ENCODE measurements at regions not wholly inside any gene's neighbourhood (a gene's known extent, or its start where the extent isn't known, plus 50 kb on each side); places are given as distances from the start of the nearest gene placed in this dataset.
"Not testable (repeated sequence)": the region's sequence is repeated elsewhere in the genome, so short reads cannot be mapped to it uniquely, and the experiment has no call there.

DNA sequence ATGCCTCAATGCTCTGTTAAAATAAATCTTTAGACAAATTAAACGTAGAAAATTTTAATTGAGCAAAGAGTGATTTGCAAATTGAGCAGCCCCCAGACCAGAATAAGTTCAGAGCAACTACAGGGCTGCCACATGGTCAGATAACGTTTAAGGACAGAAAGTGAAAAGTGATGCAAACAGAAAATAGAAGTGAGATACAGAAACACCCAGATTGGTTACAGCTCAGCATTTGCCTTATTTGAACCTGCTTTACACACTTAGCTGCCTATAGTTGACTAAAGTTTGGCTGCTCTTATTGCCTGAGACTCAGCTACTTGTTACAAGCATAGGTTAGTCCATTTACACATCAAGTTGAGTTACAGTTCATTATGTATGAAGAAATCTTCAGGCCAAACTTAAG lies 1800.8 kb upstream of the PCDH10 start:
- TF ChIP-seq, protein P1, sequence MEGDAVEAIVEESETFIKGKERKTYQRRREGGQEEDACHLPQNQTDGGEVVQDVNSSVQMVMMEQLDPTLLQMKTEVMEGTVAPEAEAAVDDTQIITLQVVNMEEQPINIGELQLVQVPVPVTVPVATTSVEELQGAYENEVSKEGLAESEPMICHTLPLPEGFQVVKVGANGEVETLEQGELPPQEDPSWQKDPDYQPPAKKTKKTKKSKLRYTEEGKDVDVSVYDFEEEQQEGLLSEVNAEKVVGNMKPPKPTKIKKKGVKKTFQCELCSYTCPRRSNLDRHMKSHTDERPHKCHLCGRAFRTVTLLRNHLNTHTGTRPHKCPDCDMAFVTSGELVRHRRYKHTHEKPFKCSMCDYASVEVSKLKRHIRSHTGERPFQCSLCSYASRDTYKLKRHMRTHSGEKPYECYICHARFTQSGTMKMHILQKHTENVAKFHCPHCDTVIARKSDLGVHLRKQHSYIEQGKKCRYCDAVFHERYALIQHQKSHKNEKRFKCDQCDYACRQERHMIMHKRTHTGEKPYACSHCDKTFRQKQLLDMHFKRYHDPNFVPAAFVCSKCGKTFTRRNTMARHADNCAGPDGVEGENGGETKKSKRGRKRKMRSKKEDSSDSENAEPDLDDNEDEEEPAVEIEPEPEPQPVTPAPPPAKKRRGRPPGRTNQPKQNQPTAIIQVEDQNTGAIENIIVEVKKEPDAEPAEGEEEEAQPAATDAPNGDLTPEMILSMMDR (IDR thresholded peaks at IDR 0.05; ENCODE audit: low read depth, low read length, missing control alignments), result no peak
- H3K27ac ChIP-seq, result no peak overlapping the region
- no peaks in the 10 kb centered on the region for H3K36me3 ChIP-seq (replicated peaks)
- DNase-seq, result no peak
- H3K27me3 ChIP-seq (replicated peaks), result no peaks in the 10 kb centered on the region
- H3K4me3 ChIP-seq (ENCODE audit: low read depth, low read length), result no peak overlapping the region
- in situ Hi-C loops (cut with HindIII; ENCODE audit: low pct_ligation_motif_present, low sequenced_read_pairs), result no loop called here

DNA sequence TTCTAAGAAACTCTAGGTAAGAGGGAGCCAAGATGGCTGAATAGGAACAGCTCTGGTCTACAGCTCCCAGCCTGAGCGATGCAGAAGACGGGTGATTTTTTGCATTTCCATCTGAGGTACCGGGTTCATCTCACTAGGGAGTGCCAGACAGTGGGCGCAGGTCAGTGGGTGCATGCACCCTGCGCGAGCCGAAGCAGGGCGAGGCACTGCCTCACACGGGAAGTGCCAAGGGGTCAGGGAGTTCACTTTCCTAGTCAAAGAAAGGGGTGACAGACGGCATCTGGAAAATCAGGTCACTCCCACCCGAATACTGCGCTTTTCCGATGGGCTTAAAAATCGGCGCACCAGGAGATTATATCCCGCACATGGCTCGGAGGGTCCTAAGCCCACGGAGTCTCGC lies 1796.7 kb upstream of the PCDH10 start:
- in situ Hi-C loops (cut with HindIII; ENCODE audit: low pct_ligation_motif_present, low sequenced_read_pairs); H3K36me3 ChIP-seq (replicated peaks); DNase-seq; H3K27ac ChIP-seq; H3K4me3 ChIP-seq (ENCODE audit: low read depth, low read length); H3K27me3 ChIP-seq (replicated peaks): not testable (repeated sequence)

DNA sequence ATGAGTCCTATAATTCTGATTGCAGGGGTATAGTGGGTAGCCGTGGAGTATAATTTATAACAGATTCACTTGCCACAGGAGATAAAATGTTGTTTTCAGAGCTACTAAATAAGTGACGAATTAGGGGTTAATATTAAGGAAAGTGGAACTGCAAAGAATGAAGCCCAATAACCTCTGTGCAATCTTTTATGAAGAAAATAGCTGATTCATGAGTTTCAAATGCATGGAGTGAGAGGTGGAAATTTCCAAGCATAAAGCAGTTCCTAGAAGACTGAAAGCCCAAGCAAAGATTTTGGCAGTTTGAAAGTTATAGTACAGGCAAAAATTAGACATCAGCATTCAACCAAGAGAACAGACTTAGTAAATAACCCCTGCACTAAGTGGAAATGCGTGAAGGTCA lies 1782.4 kb upstream of the PCDH10 start:
- H3K4me3 ChIP-seq (ENCODE audit: low read depth, low read length), result no peak overlapping the region
- TF ChIP-seq, protein P1 (IDR thresholded peaks at IDR 0.05; ENCODE audit: low read depth, low read length, missing control alignments), result no peak
- no peak for DNase-seq

DNA sequence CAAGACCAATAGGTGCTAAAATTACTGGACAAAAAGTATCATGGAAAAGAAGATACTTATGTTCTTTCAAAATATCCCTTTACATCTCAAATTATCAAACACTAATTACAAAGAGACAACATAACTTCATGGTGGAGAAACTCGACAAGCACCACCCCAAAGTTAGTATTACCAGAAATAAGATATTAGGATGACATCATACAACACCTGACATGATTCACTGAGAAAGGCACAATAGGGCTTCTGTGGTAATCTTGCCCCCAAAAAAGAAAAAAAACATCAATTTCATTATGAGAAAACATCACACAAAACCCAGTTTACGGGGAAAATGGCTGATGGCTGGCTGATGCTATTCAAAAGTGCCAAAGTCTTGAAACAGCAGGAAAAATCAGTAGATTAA lies 1781.7 kb upstream of the PCDH10 start:
- no peak overlapping the region for H3K4me3 ChIP-seq (ENCODE audit: low read depth, low read length)
- H3K27ac ChIP-seq, result no peak overlapping the region
- H3K27me3 ChIP-seq (replicated peaks), result no peaks in the 10 kb centered on the region
- in situ Hi-C loops (cut with HindIII; ENCODE audit: low pct_ligation_motif_present, low sequenced_read_pairs), result no loop called here
- TF ChIP-seq, protein P1 (IDR thresholded peaks at IDR 0.05; ENCODE audit: low read depth, low read length, missing control alignments), result no peak
- H3K36me3 ChIP-seq (replicated peaks), result no peaks in the 10 kb centered on the region
- no peak for DNase-seq

More for the DNA sequence above, 1782.4 kb upstream of the PCDH10 start:
- Histone ChIP-seq H3K27ac (no peak overlapping the region), H3K27me3 (replicated peaks) (no peaks in the 10 kb centered on the region), H3K36me3 (replicated peaks) (no peaks in the 10 kb centered on the region)
- in situ Hi-C loops (cut with HindIII; ENCODE audit: low pct_ligation_motif_present, low sequenced_read_pairs), result no loop called here

DNA sequence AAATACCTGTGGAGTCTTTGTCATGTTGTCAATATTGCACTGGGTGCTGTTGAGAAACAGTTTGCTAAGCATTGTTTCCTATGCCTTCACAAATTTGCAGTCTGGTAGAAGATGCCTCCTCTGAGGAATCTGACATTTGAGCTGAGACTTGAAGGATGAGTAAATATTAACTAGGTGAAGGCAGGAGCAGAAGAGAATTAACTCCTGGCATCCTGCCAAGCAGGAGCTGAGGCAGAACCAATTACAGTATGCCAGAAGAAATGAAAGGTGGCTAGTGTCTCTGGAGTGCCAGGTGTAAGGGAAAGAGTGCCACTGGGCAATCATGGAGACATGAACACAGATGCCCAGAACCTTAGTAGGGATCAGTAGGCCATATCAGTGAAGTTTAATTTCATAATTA lies 1778.2 kb upstream of the PCDH10 start:
- in situ Hi-C loops (cut with HindIII; ENCODE audit: low pct_ligation_motif_present, low sequenced_read_pairs), result no loop called here
- no peak overlapping the region for H3K27ac ChIP-seq
- H3K27me3 ChIP-seq (replicated peaks), result no peaks in the 10 kb centered on the region
- TF ChIP-seq, protein P1 (IDR thresholded peaks at IDR 0.05; ENCODE audit: low read depth, low read length, missing control alignments), result no peak
- H3K4me3 ChIP-seq (ENCODE audit: low read depth, low read length), result no peak overlapping the region
- no peak for DNase-seq
- no peaks in the 10 kb centered on the region for H3K36me3 ChIP-seq (replicated peaks)

DNA sequence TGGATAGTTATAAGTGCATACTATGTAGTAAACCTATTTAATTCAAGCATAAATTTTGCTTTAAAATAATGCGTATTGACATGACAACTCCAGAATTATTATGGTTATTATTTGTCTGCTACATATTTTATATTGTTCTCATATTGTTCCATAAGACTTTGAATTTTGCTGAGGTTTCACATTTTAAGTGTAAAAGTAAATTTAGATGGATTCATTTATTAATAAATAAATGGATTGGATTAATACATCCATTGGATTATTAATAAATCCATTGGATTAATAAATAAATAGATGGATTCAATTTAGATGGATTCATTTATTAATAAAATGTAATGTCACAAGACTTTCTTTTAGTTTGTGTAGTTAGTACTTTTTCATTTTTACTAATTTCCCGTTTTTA lies 1768.0 kb upstream of the PCDH10 start:
- H3K36me3 ChIP-seq (replicated peaks), result no peaks in the 10 kb centered on the region
- H3K4me3 ChIP-seq (ENCODE audit: low read depth, low read length), result no peak overlapping the region
- in situ Hi-C loops (cut with HindIII; ENCODE audit: low pct_ligation_motif_present, low sequenced_read_pairs), result no loop called here
- H3K27me3 ChIP-seq (replicated peaks), result no peaks in the 10 kb centered on the region
- TF ChIP-seq, protein P1 (IDR thresholded peaks at IDR 0.05; ENCODE audit: low read depth, low read length, missing control alignments), result no peak
- DNase-seq, result no peak
- H3K27ac ChIP-seq, result no peak overlapping the region

All from brain microvascular endothelial cell (primary cell).